A549 (cell line): ENCODE measurements at regions not wholly inside any gene's neighbourhood (a gene's known extent, or its start where the extent isn't known, plus 50 kb on each side); places are given as distances from the start of the nearest gene placed in this dataset.

Experiments
- BHLHE40 ChIP-seq: IDR thresholded peaks from 2 replicates; pipeline ENCODE4 v1.6.1; 2012; ENCODE audit warnings: low read depth, low read length, inconsistent platforms
- EHMT2 ChIP-seq: fragments of 200-600 bp; sonication (generic); IDR thresholded peaks from 2 replicates; pipeline ENCODE4 v1.6.1; 2016; ENCODE audit warnings: antibody characterized with exemption, low read depth, mild to moderate bottlenecking, moderate library complexity
- KDM5A ChIP-seq: fragments of 200-600 bp; sonication (generic); IDR thresholded peaks from 2 replicates; pipeline ENCODE4 v1.6.1; 2016; ENCODE audit warnings: antibody characterized with exemption, mild to moderate bottlenecking
- NR3C1 ChIP-seq: fragments of >200 bp; sonication (Bioruptor Twin); formaldehyde crosslinking; IDR thresholded peaks from 3 replicates; pipeline ENCODE4 v1.6.1; 2017
- RAD21 ChIP-seq, 2 experiments: fragments of >200 bp in 1 of 2; sonication (Bioruptor Twin) in 1 of 2; formaldehyde crosslinking in 1 of 2; IDR thresholded peaks in 1 of 2; conservative IDR thresholded peaks in 1 of 2; 2 replicates in 1 of 2; 3 replicates in 1 of 2; pipeline ENCODE4 v1.6.1; 2012 to 2018; ENCODE audit warnings: inconsistent platforms in 1 of 2
- SREBF2 ChIP-seq: fragments of 450-650 bp; IDR thresholded peaks from 2 replicates; pipeline ENCODE4 v1.6.1; 2014; ENCODE audit warnings: mild to moderate bottlenecking, moderate library complexity
- TF ChIP-seq, protein P1 (sequence below): fragments of >200 bp; sonication (Bioruptor Twin); formaldehyde crosslinking; IDR thresholded peaks from 3 replicates; pipeline ENCODE4 v1.5.1; 2016
- TF ChIP-seq, protein P2 (sequence below): IDR thresholded peaks from 2 replicates; pipeline ENCODE4 v1.6.1; 2012
- TF ChIP-seq, protein P3 (sequence below): fragments of 250-450 bp; sonication (Bioruptor Pico); IDR thresholded peaks from 2 replicates; pipeline ENCODE4 v1.5.0; 2021; ENCODE audit warnings: mild to moderate bottlenecking, moderate library complexity, borderline replicate concordance

DNA sequence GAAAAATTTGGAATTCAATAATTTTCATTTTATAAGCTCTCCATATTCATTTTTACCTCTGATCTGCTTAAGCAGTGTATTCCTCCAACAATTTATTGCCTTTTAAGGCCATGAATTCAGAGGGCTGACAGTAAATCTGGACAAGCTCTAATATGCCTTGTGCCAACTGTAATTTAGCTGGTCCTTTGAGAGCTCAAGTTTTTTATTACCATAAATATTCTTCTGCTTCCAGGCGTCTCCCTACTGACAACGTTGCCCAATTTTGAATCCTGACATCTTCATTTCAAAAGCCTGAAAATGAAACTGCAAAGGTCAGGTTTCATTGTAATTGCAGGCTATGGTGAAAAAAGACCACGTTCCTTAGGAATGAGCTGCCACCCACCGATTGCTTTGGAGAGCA is 95.8 kb upstream of the GEMIN8 start:
- TF ChIP-seq, protein P1, sequence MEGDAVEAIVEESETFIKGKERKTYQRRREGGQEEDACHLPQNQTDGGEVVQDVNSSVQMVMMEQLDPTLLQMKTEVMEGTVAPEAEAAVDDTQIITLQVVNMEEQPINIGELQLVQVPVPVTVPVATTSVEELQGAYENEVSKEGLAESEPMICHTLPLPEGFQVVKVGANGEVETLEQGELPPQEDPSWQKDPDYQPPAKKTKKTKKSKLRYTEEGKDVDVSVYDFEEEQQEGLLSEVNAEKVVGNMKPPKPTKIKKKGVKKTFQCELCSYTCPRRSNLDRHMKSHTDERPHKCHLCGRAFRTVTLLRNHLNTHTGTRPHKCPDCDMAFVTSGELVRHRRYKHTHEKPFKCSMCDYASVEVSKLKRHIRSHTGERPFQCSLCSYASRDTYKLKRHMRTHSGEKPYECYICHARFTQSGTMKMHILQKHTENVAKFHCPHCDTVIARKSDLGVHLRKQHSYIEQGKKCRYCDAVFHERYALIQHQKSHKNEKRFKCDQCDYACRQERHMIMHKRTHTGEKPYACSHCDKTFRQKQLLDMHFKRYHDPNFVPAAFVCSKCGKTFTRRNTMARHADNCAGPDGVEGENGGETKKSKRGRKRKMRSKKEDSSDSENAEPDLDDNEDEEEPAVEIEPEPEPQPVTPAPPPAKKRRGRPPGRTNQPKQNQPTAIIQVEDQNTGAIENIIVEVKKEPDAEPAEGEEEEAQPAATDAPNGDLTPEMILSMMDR, result no peak
- TF ChIP-seq, protein P2, sequence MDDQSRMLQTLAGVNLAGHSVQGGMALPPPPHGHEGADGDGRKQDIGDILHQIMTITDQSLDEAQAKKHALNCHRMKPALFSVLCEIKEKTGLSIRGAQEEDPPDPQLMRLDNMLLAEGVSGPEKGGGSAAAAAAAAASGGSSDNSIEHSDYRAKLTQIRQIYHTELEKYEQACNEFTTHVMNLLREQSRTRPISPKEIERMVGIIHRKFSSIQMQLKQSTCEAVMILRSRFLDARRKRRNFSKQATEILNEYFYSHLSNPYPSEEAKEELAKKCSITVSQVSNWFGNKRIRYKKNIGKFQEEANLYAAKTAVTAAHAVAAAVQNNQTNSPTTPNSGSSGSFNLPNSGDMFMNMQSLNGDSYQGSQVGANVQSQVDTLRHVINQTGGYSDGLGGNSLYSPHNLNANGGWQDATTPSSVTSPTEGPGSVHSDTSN, result no peak
- TF ChIP-seq NR3C1, result no peak
- TF ChIP-seq, protein P3, sequence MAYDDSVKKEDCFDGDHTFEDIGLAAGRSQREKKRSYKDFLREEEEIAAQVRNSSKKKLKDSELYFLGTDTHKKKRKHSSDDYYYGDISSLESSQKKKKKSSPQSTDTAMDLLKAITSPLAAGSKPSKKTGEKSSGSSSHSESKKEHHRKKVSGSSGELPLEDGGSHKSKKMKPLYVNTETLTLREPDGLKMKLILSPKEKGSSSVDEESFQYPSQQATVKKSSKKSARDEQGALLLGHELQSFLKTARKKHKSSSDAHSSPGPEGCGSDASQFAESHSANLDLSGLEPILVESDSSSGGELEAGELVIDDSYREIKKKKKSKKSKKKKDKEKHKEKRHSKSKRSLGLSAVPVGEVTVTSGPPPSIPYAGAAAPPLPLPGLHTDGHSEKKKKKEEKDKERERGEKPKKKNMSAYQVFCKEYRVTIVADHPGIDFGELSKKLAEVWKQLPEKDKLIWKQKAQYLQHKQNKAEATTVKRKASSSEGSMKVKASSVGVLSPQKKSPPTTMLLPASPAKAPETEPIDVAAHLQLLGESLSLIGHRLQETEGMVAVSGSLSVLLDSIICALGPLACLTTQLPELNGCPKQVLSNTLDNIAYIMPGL (CRISPR knock-in tag), result no peak
- no peak for TF ChIP-seq BHLHE40
- no peak for TF ChIP-seq KDM5A
- no peak for TF ChIP-seq SREBF2
- no peak for TF ChIP-seq EHMT2
- no peak for TF ChIP-seq RAD21 (conservative IDR thresholded peaks at IDR 0.05 in 1 of 2, IDR thresholded peaks at IDR 0.05 in 1 of 2)
